ENCODE measurements at regions not wholly inside any gene's neighbourhood (a gene's known extent, or its start where the extent isn't known, plus 50 kb on each side); places are given as distances from the start of the nearest gene placed in this dataset.

DNA sequence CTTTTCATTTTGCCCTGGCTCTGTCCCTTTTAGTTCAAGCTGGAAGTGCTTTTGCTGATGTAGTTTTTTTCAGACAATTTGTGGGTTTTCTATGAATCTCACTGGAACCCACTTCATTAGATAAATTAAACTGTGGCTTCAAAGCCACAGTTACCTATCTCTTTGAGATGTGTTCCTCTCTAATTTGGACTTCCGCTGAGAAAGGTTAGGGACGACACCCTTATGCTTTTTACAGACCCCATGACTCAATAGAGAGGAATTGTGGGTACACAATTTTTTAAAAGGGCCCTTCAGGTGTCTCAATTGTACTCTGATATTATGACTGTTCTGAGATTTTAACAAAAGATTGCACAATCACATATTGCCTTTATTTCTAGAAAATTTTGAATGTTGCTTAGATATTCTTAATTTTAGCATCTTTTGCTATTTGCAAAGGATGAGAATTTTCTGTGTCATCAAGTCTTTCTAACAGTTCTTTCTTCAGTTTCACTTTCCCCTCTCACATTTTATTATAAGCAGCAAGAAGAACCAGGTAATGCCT lies 110.6 kb downstream of the GADD45G start:
- no peaks in the 10 kb centered on the region for H3K36me3 Mint-ChIP-seq
- no peak for DNase-seq (ENCODE audit: low spot score in 2 of 2, unreplicated experiment in 2 of 2)
- no peaks in the 10 kb centered on the region for H3K27me3 Mint-ChIP-seq (ENCODE audit: low read depth)
- H3K4me3 Mint-ChIP-seq, result no peak overlapping the region
- no peaks in the 10 kb centered on the region for H3K9me3 Mint-ChIP-seq
- TF ChIP-seq, protein P1, sequence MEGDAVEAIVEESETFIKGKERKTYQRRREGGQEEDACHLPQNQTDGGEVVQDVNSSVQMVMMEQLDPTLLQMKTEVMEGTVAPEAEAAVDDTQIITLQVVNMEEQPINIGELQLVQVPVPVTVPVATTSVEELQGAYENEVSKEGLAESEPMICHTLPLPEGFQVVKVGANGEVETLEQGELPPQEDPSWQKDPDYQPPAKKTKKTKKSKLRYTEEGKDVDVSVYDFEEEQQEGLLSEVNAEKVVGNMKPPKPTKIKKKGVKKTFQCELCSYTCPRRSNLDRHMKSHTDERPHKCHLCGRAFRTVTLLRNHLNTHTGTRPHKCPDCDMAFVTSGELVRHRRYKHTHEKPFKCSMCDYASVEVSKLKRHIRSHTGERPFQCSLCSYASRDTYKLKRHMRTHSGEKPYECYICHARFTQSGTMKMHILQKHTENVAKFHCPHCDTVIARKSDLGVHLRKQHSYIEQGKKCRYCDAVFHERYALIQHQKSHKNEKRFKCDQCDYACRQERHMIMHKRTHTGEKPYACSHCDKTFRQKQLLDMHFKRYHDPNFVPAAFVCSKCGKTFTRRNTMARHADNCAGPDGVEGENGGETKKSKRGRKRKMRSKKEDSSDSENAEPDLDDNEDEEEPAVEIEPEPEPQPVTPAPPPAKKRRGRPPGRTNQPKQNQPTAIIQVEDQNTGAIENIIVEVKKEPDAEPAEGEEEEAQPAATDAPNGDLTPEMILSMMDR (IDR thresholded peaks at IDR 0.05; ENCODE audit: unreplicated experiment), result no peak
- peaks cover 2% of the 10 kb centered on the region for H3K4me1 Mint-ChIP-seq
- no peak overlapping the region for H3K27ac Mint-ChIP-seq

DNA sequence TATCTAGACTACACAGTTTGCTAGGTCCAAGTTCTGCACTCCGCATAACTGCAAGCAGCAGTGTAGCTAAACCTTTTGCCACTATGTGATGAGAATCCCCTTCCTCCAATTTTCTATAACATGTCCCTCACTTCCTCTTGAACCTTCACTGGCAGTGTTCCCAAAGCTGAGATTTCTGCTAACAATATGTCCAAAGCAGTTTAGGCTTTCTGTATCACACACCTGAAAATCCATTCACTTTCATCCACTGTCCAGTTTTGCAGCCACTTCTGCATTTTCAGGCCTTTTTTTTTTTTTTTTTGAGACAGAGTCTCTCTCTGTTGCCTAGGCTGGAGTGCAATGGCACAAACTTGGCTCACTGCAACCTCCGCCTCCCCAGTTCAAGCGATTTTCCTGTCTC lies 111.1 kb downstream of the GADD45G start:
- H3K36me3 Mint-ChIP-seq, result no peaks in the 10 kb centered on the region
- no peaks in the 10 kb centered on the region for H3K9me3 Mint-ChIP-seq
- DNase-seq (ENCODE audit: low spot score in 2 of 2, unreplicated experiment in 2 of 2), result no peak
- H3K4me1 Mint-ChIP-seq, result peaks cover 4% of the 10 kb centered on the region
- H3K27ac Mint-ChIP-seq, result no peak overlapping the region
- H3K27me3 Mint-ChIP-seq (ENCODE audit: low read depth), result no peaks in the 10 kb centered on the region
- no peak overlapping the region for H3K4me3 Mint-ChIP-seq
- TF ChIP-seq, protein P1 (IDR thresholded peaks at IDR 0.05; ENCODE audit: unreplicated experiment), result no peak

DNA sequence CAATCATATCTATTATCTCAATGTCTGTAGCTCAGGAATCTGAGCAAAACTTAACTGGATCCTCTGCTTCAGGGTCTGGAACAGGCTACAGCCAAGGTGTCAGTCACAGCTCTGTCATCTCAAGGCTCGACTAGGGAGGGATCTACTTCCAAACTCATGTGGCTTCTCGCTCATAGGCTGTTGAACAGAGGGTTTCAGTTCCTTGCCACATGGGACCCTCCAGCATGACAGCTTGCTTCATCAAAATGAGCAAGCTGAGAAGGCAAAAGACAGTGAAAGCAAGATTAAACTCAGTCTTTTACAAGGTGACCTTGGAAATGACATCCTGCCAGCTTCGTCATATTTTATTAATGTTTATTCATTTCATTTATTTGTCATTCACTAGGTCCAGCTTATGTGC lies 111.7 kb downstream of the GADD45G start:
- H3K36me3 Mint-ChIP-seq, result no peaks in the 10 kb centered on the region

DNA sequence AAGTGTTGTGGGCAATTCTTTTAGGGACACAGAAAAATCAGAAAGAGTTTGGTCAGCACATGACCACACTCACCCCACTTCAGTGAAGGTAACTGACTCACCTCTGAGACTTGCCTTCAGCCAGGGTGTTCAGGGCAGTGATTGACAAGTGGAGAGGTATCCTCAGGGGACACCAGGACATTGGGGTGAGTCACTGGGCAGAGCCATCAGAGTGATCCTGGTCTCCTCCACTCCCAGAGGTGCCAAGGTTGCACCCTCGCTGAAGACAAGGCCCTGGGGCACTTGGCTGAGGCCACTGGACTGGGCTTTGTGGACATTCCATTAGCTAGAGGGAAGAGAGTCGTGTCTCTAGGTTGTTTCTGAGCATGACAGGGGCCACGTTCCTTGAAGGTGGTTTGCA lies 113.4 kb downstream of the GADD45G start:
- no peaks in the 10 kb centered on the region for H3K27me3 Mint-ChIP-seq (ENCODE audit: low read depth)
- H3K4me3 Mint-ChIP-seq, result no peak overlapping the region
- no peaks in the 10 kb centered on the region for H3K9me3 Mint-ChIP-seq
- TF ChIP-seq, protein P1 (IDR thresholded peaks at IDR 0.05; ENCODE audit: unreplicated experiment), result no peak
- H3K4me1 Mint-ChIP-seq, result peaks cover 21% of the 10 kb centered on the region
- DNase-seq (ENCODE audit: low spot score in 2 of 2, unreplicated experiment in 2 of 2), result no peak
- no peaks in the 10 kb centered on the region for H3K36me3 Mint-ChIP-seq
- H3K27ac Mint-ChIP-seq, result no peak overlapping the region

More for the DNA sequence above, 111.7 kb downstream of the GADD45G start:
- Mint-ChIP-seq H3K27ac (no peak overlapping the region), H3K9me3 (no peaks in the 10 kb centered on the region), H3K4me1 (peaks cover 10% of the 10 kb centered on the region), H3K4me3 (no peak overlapping the region), H3K27me3 (ENCODE audit: low read depth) (no peaks in the 10 kb centered on the region)
- no peak for DNase-seq (ENCODE audit: low spot score in 2 of 2, unreplicated experiment in 2 of 2)
- TF ChIP-seq, protein P1 (IDR thresholded peaks at IDR 0.05; ENCODE audit: unreplicated experiment), result no peak

DNA sequence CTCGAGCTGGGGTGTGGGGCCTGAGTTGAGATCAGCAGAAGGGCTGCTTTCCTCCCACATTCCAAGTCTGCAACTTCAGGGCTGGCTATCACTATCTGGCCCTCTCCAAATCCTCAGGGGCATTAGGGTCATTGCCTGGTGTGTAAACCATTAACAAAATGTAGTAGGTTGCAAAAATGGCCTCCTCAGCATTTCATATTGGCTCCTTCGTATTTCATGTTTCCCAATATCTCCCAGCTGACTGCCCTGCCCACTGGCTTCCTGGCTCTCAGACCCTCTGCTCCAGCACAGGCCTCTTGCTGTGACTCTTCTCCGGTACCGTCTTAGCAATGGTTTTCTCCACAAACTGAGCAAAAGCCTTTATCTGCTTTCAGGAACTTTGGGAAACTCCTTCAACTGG lies 113.8 kb downstream of the GADD45G start:
- no peak overlapping the region for H3K27ac Mint-ChIP-seq
- TF ChIP-seq, protein P1 (IDR thresholded peaks at IDR 0.05; ENCODE audit: unreplicated experiment), result no peak
- no peak for DNase-seq (ENCODE audit: low spot score in 2 of 2, unreplicated experiment in 2 of 2)
- peaks cover 26% of the 10 kb centered on the region for H3K4me1 Mint-ChIP-seq
- H3K36me3 Mint-ChIP-seq, result no peaks in the 10 kb centered on the region
- no peaks in the 10 kb centered on the region for H3K27me3 Mint-ChIP-seq (ENCODE audit: low read depth)
- H3K9me3 Mint-ChIP-seq, result no peaks in the 10 kb centered on the region
- H3K4me3 Mint-ChIP-seq, result no peak overlapping the region

DNA sequence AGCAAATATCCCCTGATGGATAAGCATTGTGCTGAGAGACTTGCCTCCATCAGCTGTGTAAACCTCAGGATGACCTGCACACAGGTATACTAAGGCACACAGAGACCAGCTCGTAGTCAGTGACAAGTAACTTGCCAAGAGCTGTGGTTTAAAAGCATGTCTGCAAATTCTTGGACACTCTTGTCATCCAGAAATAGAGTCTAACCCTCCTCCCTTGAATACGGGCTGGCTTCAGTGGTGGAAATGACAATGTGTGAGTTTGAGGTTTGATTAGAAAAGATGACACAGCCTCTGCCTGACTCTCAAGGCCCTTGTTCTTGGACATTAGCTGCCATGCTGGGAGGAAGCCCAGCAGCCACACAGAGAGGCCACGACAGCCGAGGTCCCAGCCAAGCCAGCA lies 114.4 kb downstream of the GADD45G start:
- Mint-ChIP-seq H3K36me3 (no peaks in the 10 kb centered on the region), H3K9me3 (no peaks in the 10 kb centered on the region), H3K4me1 (peaks cover 28% of the 10 kb centered on the region), H3K27me3 (ENCODE audit: low read depth) (no peaks in the 10 kb centered on the region), H3K27ac (no peak overlapping the region), H3K4me3 (no peak overlapping the region)
- TF ChIP-seq, protein P1 (IDR thresholded peaks at IDR 0.05; ENCODE audit: unreplicated experiment), result no peak
- no peak for DNase-seq (ENCODE audit: low spot score in 2 of 2, unreplicated experiment in 2 of 2)

Data from mesothelial cell of epicardium (in vitro differentiated cells).